ENCODE measurements at regions not wholly inside any gene's neighbourhood (a gene's known extent, or its start where the extent isn't known, plus 50 kb on each side); places are given as distances from the start of the nearest gene placed in this dataset.

DNA sequence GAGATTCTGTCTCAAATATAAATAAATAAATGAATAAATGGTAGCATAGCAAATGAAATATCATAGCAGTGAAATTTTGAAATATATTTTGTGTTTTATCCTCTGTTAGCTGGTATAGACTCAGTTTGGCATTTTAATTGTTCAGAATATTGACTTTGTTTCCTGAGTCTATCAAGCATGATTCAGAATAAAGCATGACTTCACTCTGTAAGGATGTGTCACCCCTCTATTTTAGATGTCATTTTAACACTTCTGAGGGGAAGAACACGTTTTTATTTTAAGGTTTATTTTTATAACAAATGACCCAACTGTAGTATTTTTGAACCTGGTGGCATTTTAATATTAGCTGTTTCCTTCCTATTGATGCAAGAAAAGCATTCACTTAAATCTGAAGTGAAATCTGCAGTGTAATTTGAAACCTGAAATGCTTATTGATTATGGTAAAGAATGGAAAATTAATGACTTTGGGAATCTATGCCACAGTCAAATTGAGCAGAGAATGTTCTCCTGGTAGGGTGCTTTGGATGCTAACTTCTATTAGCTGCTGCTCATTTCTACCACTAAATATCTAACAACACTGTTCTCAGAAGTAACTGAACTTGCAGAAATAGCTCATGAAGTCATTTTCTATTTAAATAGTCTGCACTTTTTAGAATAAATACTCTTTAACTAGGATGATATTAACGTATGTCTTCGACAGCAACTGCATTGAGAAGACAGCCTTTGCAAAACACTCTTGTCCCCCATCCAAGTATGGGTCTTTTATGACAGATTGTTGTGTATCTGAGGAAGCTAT lies 114.2 kb downstream of the SOX4 start:
- Histone ChIP-seq H3K4me3 (no peak overlapping the region), H3K36me3 (no peaks in the 10 kb centered on the region), H3K4me1 (peaks cover 3% of the 10 kb centered on the region), H3K27ac (no peak overlapping the region), H3K27me3 (no peaks in the 10 kb centered on the region), H3K9me3 (no peaks in the 10 kb centered on the region)
- TF ChIP-seq POLR2AphosphoS5 (IDR thresholded peaks at IDR 0.05; ENCODE audit: insufficient read depth in 1 of 2, low read depth in 1 of 2): no peak
- TF ChIP-seq, protein P1, sequence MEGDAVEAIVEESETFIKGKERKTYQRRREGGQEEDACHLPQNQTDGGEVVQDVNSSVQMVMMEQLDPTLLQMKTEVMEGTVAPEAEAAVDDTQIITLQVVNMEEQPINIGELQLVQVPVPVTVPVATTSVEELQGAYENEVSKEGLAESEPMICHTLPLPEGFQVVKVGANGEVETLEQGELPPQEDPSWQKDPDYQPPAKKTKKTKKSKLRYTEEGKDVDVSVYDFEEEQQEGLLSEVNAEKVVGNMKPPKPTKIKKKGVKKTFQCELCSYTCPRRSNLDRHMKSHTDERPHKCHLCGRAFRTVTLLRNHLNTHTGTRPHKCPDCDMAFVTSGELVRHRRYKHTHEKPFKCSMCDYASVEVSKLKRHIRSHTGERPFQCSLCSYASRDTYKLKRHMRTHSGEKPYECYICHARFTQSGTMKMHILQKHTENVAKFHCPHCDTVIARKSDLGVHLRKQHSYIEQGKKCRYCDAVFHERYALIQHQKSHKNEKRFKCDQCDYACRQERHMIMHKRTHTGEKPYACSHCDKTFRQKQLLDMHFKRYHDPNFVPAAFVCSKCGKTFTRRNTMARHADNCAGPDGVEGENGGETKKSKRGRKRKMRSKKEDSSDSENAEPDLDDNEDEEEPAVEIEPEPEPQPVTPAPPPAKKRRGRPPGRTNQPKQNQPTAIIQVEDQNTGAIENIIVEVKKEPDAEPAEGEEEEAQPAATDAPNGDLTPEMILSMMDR (IDR thresholded peaks at IDR 0.05): no peak
- no peak for TF ChIP-seq POLR2A (IDR thresholded peaks at IDR 0.05)
- intact Hi-C loops (cut with DNase I): no loop called here
- no peak for DNase-seq (ENCODE audit: extremely low spot score in 2 of 2)

DNA sequence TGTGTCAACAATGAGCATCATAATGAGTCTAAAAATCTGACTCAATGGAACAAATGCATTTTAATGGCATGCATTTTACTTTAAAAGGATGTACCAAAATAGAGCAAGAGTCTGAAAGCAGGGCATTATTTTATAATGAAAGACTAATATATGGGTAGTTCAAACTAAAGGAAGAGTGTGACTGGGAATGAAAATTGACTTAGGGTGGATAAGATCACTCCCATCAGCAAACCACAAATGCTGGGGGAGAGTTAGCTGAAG lies 114.7 kb downstream of the SOX4 start:
- DNase-seq (ENCODE audit: extremely low spot score in 2 of 2): no peak
- TF ChIP-seq POLR2A (IDR thresholded peaks at IDR 0.05) (no peak), POLR2AphosphoS5 (IDR thresholded peaks at IDR 0.05; ENCODE audit: insufficient read depth in 1 of 2, low read depth in 1 of 2) (no peak)
- TF ChIP-seq, protein P1 (IDR thresholded peaks at IDR 0.05): no peak
- Histone ChIP-seq H3K27me3 (no peaks in the 10 kb centered on the region), H3K36me3 (no peaks in the 10 kb centered on the region), H3K4me1 (peaks cover 3% of the 10 kb centered on the region), H3K9me3 (no peaks in the 10 kb centered on the region), H3K4me3 (no peak overlapping the region), H3K27ac (no peak overlapping the region)
- intact Hi-C loops (cut with DNase I): no loop called here

- TF ChIP-seq, protein P1 (IDR thresholded peaks at IDR 0.05): no peak
- TF ChIP-seq POLR2AphosphoS5 (IDR thresholded peaks at IDR 0.05; ENCODE audit: insufficient read depth in 1 of 2, low read depth in 1 of 2) (no peak), POLR2A (IDR thresholded peaks at IDR 0.05) (no peak)
- Histone ChIP-seq H3K27me3 (no peaks in the 10 kb centered on the region), H3K9me3 (no peaks in the 10 kb centered on the region)
Observed at GRCh38 chr6:21710216-21710615, 116.7 kb downstream of the SOX4 start.

DNA sequence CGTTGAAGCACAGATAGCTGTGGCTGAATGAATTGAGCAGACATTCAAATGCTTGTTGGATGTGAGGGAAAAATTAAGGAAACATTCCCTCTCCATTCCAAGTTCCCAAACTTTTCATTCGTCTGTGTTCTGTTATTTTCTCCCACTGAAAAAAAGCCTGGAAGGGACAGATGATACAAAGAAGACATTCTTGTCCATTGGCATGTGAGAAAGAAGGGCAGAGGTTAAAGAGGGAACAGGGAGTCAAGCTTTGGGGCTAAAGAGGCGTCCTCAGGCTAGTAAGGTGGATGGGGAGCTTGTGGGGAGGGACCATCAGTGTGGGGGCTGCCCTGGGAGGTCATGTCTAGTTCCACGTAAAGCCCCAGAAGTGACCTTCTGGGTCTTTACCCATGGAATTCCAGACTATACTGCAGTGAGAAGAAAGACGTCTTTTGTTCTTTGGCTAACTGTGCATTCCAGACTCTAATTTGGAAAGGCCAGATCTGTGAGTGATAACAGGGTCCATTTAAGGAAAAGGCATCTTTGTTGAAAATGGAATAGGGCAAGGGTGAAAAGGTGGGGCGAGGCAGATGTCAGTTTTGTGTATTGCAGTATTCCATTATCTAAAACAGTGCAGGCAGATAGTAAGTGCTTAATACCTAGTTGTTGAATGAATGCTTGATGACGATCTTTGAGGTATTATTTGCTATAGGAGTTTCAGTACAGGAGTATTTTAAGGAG lies 117.5 kb downstream of the SOX4 start:
- no peak overlapping the region for H3K4me3 ChIP-seq
- no peaks in the 10 kb centered on the region for H3K36me3 ChIP-seq
- intact Hi-C loops (cut with DNase I): no loop called here
- TF ChIP-seq POLR2A (IDR thresholded peaks at IDR 0.05): no peak
- no peak for TF ChIP-seq POLR2AphosphoS5 (IDR thresholded peaks at IDR 0.05; ENCODE audit: insufficient read depth in 1 of 2, low read depth in 1 of 2)
- TF ChIP-seq, protein P1 (IDR thresholded peaks at IDR 0.05): no peak
- H3K27me3 ChIP-seq: no peaks in the 10 kb centered on the region
- peaks cover 3% of the 10 kb centered on the region for H3K4me1 ChIP-seq
- no peak for DNase-seq (ENCODE audit: extremely low spot score in 2 of 2)
- no peaks in the 10 kb centered on the region for H3K9me3 ChIP-seq
- no peak overlapping the region for H3K27ac ChIP-seq

More at GRCh38 chr6:21710216-21710615, 116.7 kb downstream of the SOX4 start:
- no peak for DNase-seq (ENCODE audit: extremely low spot score in 2 of 2)
- Histone ChIP-seq H3K4me3 (no peak overlapping the region), H3K27ac (no peak overlapping the region), H3K36me3 (no peaks in the 10 kb centered on the region), H3K4me1 (peaks cover 3% of the 10 kb centered on the region)
- intact Hi-C loops (cut with DNase I): no loop called here

GRCh38 chr6:21712213-21712612 lies 118.7 kb downstream of the SOX4 start:
- no peaks in the 10 kb centered on the region for H3K9me3 ChIP-seq
- no peak overlapping the region for H3K27ac ChIP-seq

More at GRCh38 chr6:21712213-21712612, 118.7 kb downstream of the SOX4 start:
- H3K4me3 ChIP-seq: no peak overlapping the region
- no peaks in the 10 kb centered on the region for H3K36me3 ChIP-seq
- DNase-seq (ENCODE audit: extremely low spot score in 2 of 2): no peak
- peaks cover 3% of the 10 kb centered on the region for H3K4me1 ChIP-seq
- intact Hi-C loops (cut with DNase I): no loop called here
- no peaks in the 10 kb centered on the region for H3K27me3 ChIP-seq
- TF ChIP-seq POLR2A (IDR thresholded peaks at IDR 0.05) (no peak), POLR2AphosphoS5 (IDR thresholded peaks at IDR 0.05; ENCODE audit: insufficient read depth in 1 of 2, low read depth in 1 of 2) (no peak)
- TF ChIP-seq, protein P1 (IDR thresholded peaks at IDR 0.05): no peak
